SK-N-SH treated with all-trans-retinoic acid at 6 μM for 48 hours (cell line): ENCODE measurements at regions not wholly inside any gene's neighbourhood (a gene's known extent, or its start where the extent isn't known, plus 50 kb on each side); places are given as distances from the start of the nearest gene placed in this dataset.

Experiments used
- ATAC-seq: fragments of 200-7000 bp; cut with Tn5 transposase; 3 replicates; pipeline ENCODE4 v1.9.1; 2020; ENCODE audit warnings: mild to moderate bottlenecking, moderate library complexity
- ARNTL ChIP-seq: fragments of 450-650 bp; formaldehyde crosslinking; IDR thresholded peaks from 2 replicates; pipeline ENCODE4 v1.5.0; 2020; ENCODE audit warnings: low read depth, mild to moderate bottlenecking, moderate library complexity, borderline replicate concordance
- CREB5 ChIP-seq: fragments of 250-450 bp; sonication (Bioruptor Pico); IDR thresholded peaks from 2 replicates; pipeline ENCODE4 v1.5.1; 2020; ENCODE audit warnings: low read depth, mild to moderate bottlenecking, moderate library complexity
- CSDC2 ChIP-seq: fragments of 250-450 bp; sonication (Bioruptor Pico); IDR thresholded peaks from 2 replicates; pipeline ENCODE4 v1.5.0; 2020; ENCODE audit warnings: mild to moderate bottlenecking, moderate library complexity
- ESRRG ChIP-seq: fragments of 250-450 bp; sonication (Bioruptor Pico); IDR thresholded peaks from 2 replicates; pipeline ENCODE4 v1.6.1; 2021; ENCODE audit warnings: mild to moderate bottlenecking
- GLIS3 ChIP-seq: fragments of 250-450 bp; sonication (Bioruptor Pico); IDR thresholded peaks from 2 replicates; pipeline ENCODE4 v1.5.0; 2020; ENCODE audit warnings: mild to moderate bottlenecking, moderate library complexity
- ISL1 ChIP-seq: fragments of 250-450 bp; sonication (Bioruptor Pico); IDR thresholded peaks from 2 replicates; pipeline ENCODE4 v2.1.2; 2022; ENCODE audit warnings: mild to moderate bottlenecking, moderate library complexity
- OSR1 ChIP-seq: fragments of 250-450 bp; sonication (Bioruptor Pico); IDR thresholded peaks from 2 replicates; pipeline ENCODE4 v1.8.0; 2022; ENCODE audit warnings: moderate library complexity, mild to moderate bottlenecking, inconsistent platforms
- PPARA ChIP-seq: fragments of 250-450 bp; sonication (Bioruptor Pico); IDR thresholded peaks from 2 replicates; pipeline ENCODE4 v1.5.0; 2020; ENCODE audit warnings: mild to moderate bottlenecking, borderline replicate concordance
- RARB ChIP-seq: fragments of 250-450 bp; sonication (Bioruptor Pico); IDR thresholded peaks from 2 replicates; pipeline ENCODE4 v1.8.0; 2021; ENCODE audit warnings: mild to moderate bottlenecking, moderate library complexity
- SNAI2 ChIP-seq: fragments of 250-450 bp; sonication (Bioruptor Pico); IDR thresholded peaks from 2 replicates; pipeline ENCODE4 v1.5.0; 2020; ENCODE audit warnings: mild to moderate bottlenecking, moderate library complexity
- TCF4 ChIP-seq: fragments of 250-450 bp; sonication (Bioruptor Pico); IDR thresholded peaks from 2 replicates; pipeline ENCODE4 v1.8.0; 2021; ENCODE audit warnings: mild to moderate bottlenecking, moderate library complexity, borderline replicate concordance
- TOX ChIP-seq: fragments of 250-450 bp; sonication (Bioruptor Pico); IDR thresholded peaks from 2 replicates; pipeline ENCODE4 v1.8.0; 2021; ENCODE audit warnings: mild to moderate bottlenecking, moderate library complexity, borderline replicate concordance
- ZFP3 ChIP-seq: fragments of 250-450 bp; sonication (Bioruptor Pico); IDR thresholded peaks from 2 replicates; pipeline ENCODE4 v1.5.0; 2020; ENCODE audit warnings: mild to moderate bottlenecking, moderate library complexity
- ZFP30 ChIP-seq: fragments of 450-650 bp; formaldehyde crosslinking; IDR thresholded peaks from 2 replicates; pipeline ENCODE4 v1.5.0; 2022; ENCODE audit warnings: mild to moderate bottlenecking, moderate library complexity
- ZNF565 ChIP-seq: fragments of 450-650 bp; formaldehyde crosslinking; conservative IDR thresholded peaks from 2 replicates; pipeline ENCODE4 v1.5.0; 2020; ENCODE audit warnings: low read depth, mild to moderate bottlenecking, moderate library complexity
- ZNF70 ChIP-seq: fragments of 450-650 bp; formaldehyde crosslinking; IDR thresholded peaks from 2 replicates; pipeline ENCODE4 v1.5.0; 2020; ENCODE audit warnings: mild to moderate bottlenecking, moderate library complexity
- ZNF8 ChIP-seq: fragments of 450-650 bp; formaldehyde crosslinking; IDR thresholded peaks from 2 replicates; pipeline ENCODE4 v1.5.0; 2020; ENCODE audit warnings: mild to moderate bottlenecking, moderate library complexity
- TF ChIP-seq, protein P1 (sequence below): fragments of 250-450 bp; sonication (Bioruptor Pico); IDR thresholded peaks from 2 replicates; pipeline ENCODE4 v1.5.1; 2021; ENCODE audit warnings: mild to moderate bottlenecking, moderate library complexity
- TF ChIP-seq, protein P2 (sequence below): fragments of 250-450 bp; sonication (Bioruptor Pico); IDR thresholded peaks from 2 replicates; pipeline ENCODE4 v1.8.0; 2021; ENCODE audit warnings: low read depth, mild to moderate bottlenecking, moderate library complexity, borderline replicate concordance
- TF ChIP-seq, protein P3 (sequence below): fragments of 250-450 bp; sonication (Bioruptor Pico); IDR thresholded peaks from 2 replicates; pipeline ENCODE4 v1.8.0; 2020; ENCODE audit warnings: mild to moderate bottlenecking, moderate library complexity, borderline replicate concordance

GRCh38 chr2:129247751-129248150 lies 731.7 kb upstream of the RAB6C start:
- TF ChIP-seq ZFP3 (CRISPR knock-in tag) = no peak
- no peak for TF ChIP-seq RARB (CRISPR knock-in tag)
- TF ChIP-seq OSR1 = no peak
- TF ChIP-seq, protein P1, sequence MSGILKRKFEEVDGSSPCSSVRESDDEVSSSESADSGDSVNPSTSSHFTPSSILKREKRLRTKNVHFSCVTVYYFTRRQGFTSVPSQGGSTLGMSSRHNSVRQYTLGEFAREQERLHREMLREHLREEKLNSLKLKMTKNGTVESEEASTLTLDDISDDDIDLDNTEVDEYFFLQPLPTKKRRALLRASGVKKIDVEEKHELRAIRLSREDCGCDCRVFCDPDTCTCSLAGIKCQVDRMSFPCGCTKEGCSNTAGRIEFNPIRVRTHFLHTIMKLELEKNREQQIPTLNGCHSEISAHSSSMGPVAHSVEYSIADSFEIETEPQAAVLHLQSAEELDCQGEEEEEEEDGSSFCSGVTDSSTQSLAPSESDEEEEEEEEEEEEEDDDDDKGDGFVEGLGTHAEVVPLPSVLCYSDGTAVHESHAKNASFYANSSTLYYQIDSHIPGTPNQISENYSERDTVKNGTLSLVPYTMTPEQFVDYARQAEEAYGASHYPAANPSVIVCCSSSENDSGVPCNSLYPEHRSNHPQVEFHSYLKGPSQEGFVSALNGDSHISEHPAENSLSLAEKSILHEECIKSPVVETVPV (CRISPR knock-in tag) = no peak
- no peak for TF ChIP-seq SNAI2 (CRISPR knock-in tag)
- TF ChIP-seq, protein P2, sequence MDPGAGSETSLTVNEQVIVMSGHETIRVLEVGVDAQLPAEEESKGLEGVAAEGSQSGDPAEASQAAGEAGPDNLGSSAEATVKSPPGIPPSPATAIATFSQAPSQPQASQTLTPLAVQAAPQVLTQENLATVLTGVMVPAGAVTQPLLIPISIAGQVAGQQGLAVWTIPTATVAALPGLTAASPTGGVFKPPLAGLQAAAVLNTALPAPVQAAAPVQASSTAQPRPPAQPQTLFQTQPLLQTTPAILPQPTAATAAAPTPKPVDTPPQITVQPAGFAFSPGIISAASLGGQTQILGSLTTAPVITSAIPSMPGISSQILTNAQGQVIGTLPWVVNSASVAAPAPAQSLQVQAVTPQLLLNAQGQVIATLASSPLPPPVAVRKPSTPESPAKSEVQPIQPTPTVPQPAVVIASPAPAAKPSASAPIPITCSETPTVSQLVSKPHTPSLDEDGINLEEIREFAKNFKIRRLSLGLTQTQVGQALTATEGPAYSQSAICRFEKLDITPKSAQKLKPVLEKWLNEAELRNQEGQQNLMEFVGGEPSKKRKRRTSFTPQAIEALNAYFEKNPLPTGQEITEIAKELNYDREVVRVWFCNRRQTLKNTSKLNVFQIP = no peak
- TF ChIP-seq PPARA (CRISPR knock-in tag) = no peak
- no peak for TF ChIP-seq ESRRG (CRISPR knock-in tag)
- no peak for TF ChIP-seq TOX
- no peak for TF ChIP-seq CREB5 (CRISPR knock-in tag)
- TF ChIP-seq GLIS3 (CRISPR knock-in tag) = no peak
- TF ChIP-seq ZFP30 (CRISPR knock-in tag) = no peak
- TF ChIP-seq, protein P3, sequence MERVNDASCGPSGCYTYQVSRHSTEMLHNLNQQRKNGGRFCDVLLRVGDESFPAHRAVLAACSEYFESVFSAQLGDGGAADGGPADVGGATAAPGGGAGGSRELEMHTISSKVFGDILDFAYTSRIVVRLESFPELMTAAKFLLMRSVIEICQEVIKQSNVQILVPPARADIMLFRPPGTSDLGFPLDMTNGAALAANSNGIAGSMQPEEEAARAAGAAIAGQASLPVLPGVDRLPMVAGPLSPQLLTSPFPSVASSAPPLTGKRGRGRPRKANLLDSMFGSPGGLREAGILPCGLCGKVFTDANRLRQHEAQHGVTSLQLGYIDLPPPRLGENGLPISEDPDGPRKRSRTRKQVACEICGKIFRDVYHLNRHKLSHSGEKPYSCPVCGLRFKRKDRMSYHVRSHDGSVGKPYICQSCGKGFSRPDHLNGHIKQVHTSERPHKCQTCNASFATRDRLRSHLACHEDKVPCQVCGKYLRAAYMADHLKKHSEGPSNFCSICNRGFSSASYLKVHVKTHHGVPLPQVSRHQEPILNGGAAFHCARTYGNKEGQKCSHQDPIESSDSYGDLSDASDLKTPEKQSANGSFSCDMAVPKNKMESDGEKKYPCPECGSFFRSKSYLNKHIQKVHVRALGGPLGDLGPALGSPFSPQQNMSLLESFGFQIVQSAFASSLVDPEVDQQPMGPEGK (CRISPR knock-in tag) = no peak
- no peak for TF ChIP-seq ZNF70 (CRISPR knock-in tag)
- no peak for TF ChIP-seq ARNTL (CRISPR knock-in tag)
- no peak for ATAC-seq

DNA sequence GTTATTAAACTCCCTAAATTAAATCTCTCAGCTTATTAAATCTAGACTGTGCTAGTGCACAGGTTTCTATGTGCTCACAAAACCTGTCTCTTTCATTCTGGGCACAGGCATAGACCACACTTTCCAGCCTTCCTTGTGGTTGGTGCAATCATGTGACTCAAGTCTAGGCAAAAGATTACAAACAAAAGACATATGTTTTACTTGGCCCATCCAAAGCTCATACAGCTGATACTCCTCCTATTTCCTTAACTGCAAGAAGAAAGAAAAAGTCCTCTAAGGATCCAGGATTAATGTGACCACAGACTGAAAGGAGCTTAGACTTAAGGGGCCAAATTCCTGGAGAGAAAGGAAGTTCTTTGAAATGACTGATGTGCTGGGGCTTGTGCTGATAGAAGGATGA lies 731.3 kb upstream of the RAB6C start:
- TF ChIP-seq ZNF565 (CRISPR knock-in tag) (no peak), SNAI2 (CRISPR knock-in tag) (no peak), ESRRG (CRISPR knock-in tag) (no peak), GLIS3 (CRISPR knock-in tag) (no peak), TCF4 (CRISPR knock-in tag) (no peak), ZNF70 (CRISPR knock-in tag) (no peak), RARB (CRISPR knock-in tag) (no peak)
- TF ChIP-seq, protein P3 (CRISPR knock-in tag) = no peak
- TF ChIP-seq, protein P1 (CRISPR knock-in tag) = no peak
- ATAC-seq = no peak

- TF ChIP-seq, protein P2 = no peak
- TF ChIP-seq, protein P1 (CRISPR knock-in tag) = no peak
- TF ChIP-seq CSDC2 = no peak
- TF ChIP-seq SNAI2 (CRISPR knock-in tag) = no peak
- TF ChIP-seq OSR1 = no peak
- no peak for TF ChIP-seq ZNF8 (CRISPR knock-in tag)
- TF ChIP-seq, protein P3 (CRISPR knock-in tag) = no peak
- TF ChIP-seq ZFP30 (CRISPR knock-in tag) = no peak
- TF ChIP-seq ISL1 (CRISPR knock-in tag) = no peak
- no peak for TF ChIP-seq PPARA (CRISPR knock-in tag)
- TF ChIP-seq GLIS3 (CRISPR knock-in tag) = no peak
- TF ChIP-seq ZNF565 (CRISPR knock-in tag) = no peak
- ATAC-seq = no peak
Observed at GRCh38 chr2:129252781-129253460, 726.5 kb upstream of the RAB6C start.
